Thoracic aorta (tissue), 2 donors: ENCODE measurements at regions not wholly inside any gene's neighbourhood (a gene's known extent, or its start where the extent isn't known, plus 50 kb on each side); places are given as distances from the start of the nearest gene placed in this dataset.

Source experiments
- ATAC-seq: fragments of 150-250 bp; one replicate; pipeline ENCODE4 v1.8.0; 2017; ENCODE audit warnings: low read depth; ENCODE audit not compliant: insufficient number of reproducible peaks, low FRiP score
- DNase-seq: peaks from one replicate; pipeline ENCODE4 v3.0.0-alpha.2; 2020; ENCODE audit warnings: low spot score
- H3K27ac ChIP-seq, 2 donors: fragments of 200-600 bp; sonication (generic); 1 replicate in 1 of 2; 2 replicates in 1 of 2; pipeline ENCODE4 v1.5.1; 2016; ENCODE audit warnings: mild to moderate bottlenecking in 2 of 2, moderate library complexity in 2 of 2
- H3K27me3 ChIP-seq: fragments of 200-600 bp; sonication (generic); replicated peaks from 2 replicates; pipeline ENCODE4 v1.6.0; 2016; ENCODE audit warnings: mild to moderate bottlenecking; ENCODE audit not compliant: insufficient read depth
- H3K36me3 ChIP-seq: fragments of 200-600 bp; sonication (generic); one replicate; pipeline ENCODE4 v1.5.1; 2016
- H3K4me1 ChIP-seq, 2 donors: fragments of 200-600 bp; sonication (generic); 1 replicate in 1 of 2; 2 replicates in 1 of 2; pipeline versions ENCODE4 v1.5.1 to v1.6.0; 2016; ENCODE audit warnings: low read depth in 2 of 2, mild to moderate bottlenecking in 1 of 2; ENCODE audit not compliant: control insufficient read depth in 1 of 2
- H3K4me3 ChIP-seq: fragments of 200-600 bp; sonication (generic); 2 replicates; pipeline ENCODE4 v1.5.1; 2016; ENCODE audit warnings: mild to moderate bottlenecking
- H3K9me3 ChIP-seq: fragments of 200-600 bp; sonication (generic); 2 replicates; pipeline ENCODE4 v1.5.1; 2016
- CTCF ChIP-seq: fragments of 200-600 bp; sonication (generic); IDR thresholded peaks from one replicate; pipeline ENCODE4 v1.5.1; 2019; ENCODE audit warnings: antibody characterized with exemption

- H3K27me3 ChIP-seq = no peaks in the 10 kb centered on the region
- DNase-seq (no peak), ATAC-seq (no peak)
- H3K4me1 ChIP-seq = no peaks in the 10 kb centered on the region
- TF ChIP-seq CTCF = no peak
- no peaks in the 10 kb centered on the region for H3K9me3 ChIP-seq
- no peaks in the 10 kb centered on the region for H3K36me3 ChIP-seq
- H3K4me3 ChIP-seq = no peak overlapping the region
- no peak overlapping the region for H3K27ac ChIP-seq
These were observed 810.3 kb upstream of the ACO1 start for GRCh38 chr9:31574006-31574765.

- DNase-seq (no peak), ATAC-seq (no peak)
- TF ChIP-seq CTCF = no peak
- Histone ChIP-seq H3K27me3 (no peaks in the 10 kb centered on the region), H3K9me3 (no peaks in the 10 kb centered on the region), H3K36me3 (no peaks in the 10 kb centered on the region), H3K4me1 (no peaks in the 10 kb centered on the region), H3K4me3 (no peak overlapping the region), H3K27ac (no peak overlapping the region)
These were observed 802.4 kb upstream of the ACO1 start for GRCh38 chr9:31582071-31582470.

- DNase-seq = no peak
These were observed 801.9 kb upstream of the ACO1 start for GRCh38 chr9:31582561-31582960.

GRCh38 chr9:31585158-31585557, 799.3 kb upstream of the ACO1 start:
- Histone ChIP-seq H3K4me3 (no peak overlapping the region), H3K27me3 (no peaks in the 10 kb centered on the region), H3K9me3 (no peaks in the 10 kb centered on the region), H3K4me1 (no peaks in the 10 kb centered on the region), H3K36me3 (no peaks in the 10 kb centered on the region), H3K27ac (no peak overlapping the region)
- no peak for TF ChIP-seq CTCF
- no peak for DNase-seq
- ATAC-seq = no peak

More at GRCh38 chr9:31582561-31582960, 801.9 kb upstream of the ACO1 start:
- H3K9me3 ChIP-seq = no peaks in the 10 kb centered on the region
- TF ChIP-seq CTCF = no peak
- no peak for ATAC-seq
- H3K27me3 ChIP-seq = no peaks in the 10 kb centered on the region
- no peak overlapping the region for H3K4me3 ChIP-seq
- H3K36me3 ChIP-seq = no peaks in the 10 kb centered on the region
- H3K4me1 ChIP-seq = no peaks in the 10 kb centered on the region
- H3K27ac ChIP-seq = no peak overlapping the region

GRCh38 chr9:31587146-31587545, 797.3 kb upstream of the ACO1 start:
- ATAC-seq (no peak), DNase-seq (no peak)
- TF ChIP-seq CTCF = no peak
- H3K36me3 ChIP-seq = no peaks in the 10 kb centered on the region
- H3K4me3 ChIP-seq = no peak overlapping the region
- no peaks in the 10 kb centered on the region for H3K9me3 ChIP-seq
- H3K27ac ChIP-seq = no peak overlapping the region
- no peaks in the 10 kb centered on the region for H3K4me1 ChIP-seq
- H3K27me3 ChIP-seq = no peaks in the 10 kb centered on the region
